GM10248 (cell line): ENCODE measurements at regions not wholly inside any gene's neighbourhood (a gene's known extent, or its start where the extent isn't known, plus 50 kb on each side); places are given as distances from the start of the nearest gene placed in this dataset.
"Not testable (repeated sequence)": the region's sequence is repeated elsewhere in the genome, so short reads cannot be mapped to it uniquely, and the experiment has no call there.

ENCODE experiments used
- CTCF ChIA-PET: fragments of 300-600 bp; sonication (Branson Sonifier 250); formaldehyde crosslinking; extraction: SDS; loops from one replicate; lab custom pipeline; 2021; ENCODE audit warnings: antibody characterized with exemption; lab: Yijun Ruan, JAX
- POLR2A ChIA-PET: fragments of 350-650 bp; sonication (Branson Sonifier 250); formaldehyde crosslinking; extraction: SDS; loops from one replicate; lab custom pipeline; 2020; ENCODE audit warnings: antibody characterized with exemption; lab: Yijun Ruan, JAX
- DNase-seq: peaks from one replicate; pipeline ENCODE4 v3.0.0; 2012; ENCODE audit errors: extremely low spot score

DNA sequence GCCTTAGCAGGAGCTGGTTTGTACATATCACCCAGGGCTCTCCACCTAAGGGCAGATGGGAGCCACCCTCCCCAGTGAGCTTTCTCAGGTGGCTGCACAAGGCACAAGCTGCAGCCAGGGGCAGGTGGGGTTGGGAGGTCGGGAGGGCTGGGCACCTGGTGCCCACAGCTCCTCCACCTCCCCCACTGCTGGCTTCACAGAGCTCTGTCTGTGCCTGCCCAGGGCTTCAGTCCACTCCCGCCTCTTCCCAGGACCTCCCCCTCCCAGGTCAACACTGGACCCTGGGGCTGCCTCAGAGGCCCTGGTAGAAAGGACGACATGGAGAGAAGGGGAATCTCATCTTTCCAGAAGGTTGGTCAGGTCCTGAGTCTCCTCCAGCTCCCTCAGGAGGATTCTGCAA, 55.6 kb upstream of the GOLGA6L6 start:
- CTCF ChIA-PET, POLR2A ChIA-PET, DNase-seq: not testable (repeated sequence)

GRCh38 chr15:20594219-20594618, 52.6 kb upstream of the GOLGA6L6 start:
- CTCF ChIA-PET, DNase-seq, POLR2A ChIA-PET: not testable (repeated sequence)

DNA sequence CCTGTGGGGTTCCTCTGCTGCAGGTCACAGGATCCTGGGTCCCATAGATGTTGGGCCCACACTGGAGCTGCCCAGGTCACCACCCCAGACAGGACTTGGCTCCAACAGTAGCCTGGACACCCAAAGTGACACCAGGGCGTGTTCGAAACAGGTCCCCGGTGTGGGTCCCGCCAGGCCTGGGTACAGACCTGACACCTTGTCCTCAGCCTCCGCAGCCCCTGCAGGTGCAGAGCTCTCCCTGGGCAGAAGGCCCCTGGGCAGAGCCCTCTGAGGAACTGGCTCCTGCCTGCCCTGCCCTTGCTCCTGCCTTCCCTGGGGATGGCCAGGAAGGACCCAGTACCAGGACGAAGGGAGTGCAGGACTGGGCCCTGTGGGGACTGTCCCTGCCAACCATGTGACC, 50.3 kb upstream of the GOLGA6L6 start:
- POLR2A ChIA-PET, DNase-seq, CTCF ChIA-PET: not testable (repeated sequence)
